ENCODE measurements at regions not wholly inside any gene's neighbourhood (a gene's known extent, or its start where the extent isn't known, plus 50 kb on each side); places are given as distances from the start of the nearest gene placed in this dataset.

DNA sequence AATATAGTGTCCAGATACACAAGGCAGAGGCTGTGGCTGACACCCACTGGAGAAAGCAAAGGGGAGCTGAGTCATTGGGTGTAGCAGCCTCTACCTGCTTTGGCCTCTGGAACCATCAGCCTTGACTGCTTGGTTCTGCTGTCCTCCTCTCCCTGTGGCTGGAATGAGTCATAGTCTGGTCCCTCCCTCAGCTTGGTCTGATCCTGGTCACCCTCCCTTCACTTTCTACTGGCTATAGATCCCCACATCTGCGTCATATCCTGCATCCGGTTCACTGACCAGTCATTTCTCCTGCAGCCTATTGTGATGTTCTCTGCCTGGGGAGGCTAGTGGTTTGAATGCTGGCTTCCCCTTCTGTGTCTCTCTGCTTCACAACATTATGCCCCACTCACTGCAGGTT is 372.8 kb upstream of the DAB1 start:
- TF ChIP-seq, protein P1, sequence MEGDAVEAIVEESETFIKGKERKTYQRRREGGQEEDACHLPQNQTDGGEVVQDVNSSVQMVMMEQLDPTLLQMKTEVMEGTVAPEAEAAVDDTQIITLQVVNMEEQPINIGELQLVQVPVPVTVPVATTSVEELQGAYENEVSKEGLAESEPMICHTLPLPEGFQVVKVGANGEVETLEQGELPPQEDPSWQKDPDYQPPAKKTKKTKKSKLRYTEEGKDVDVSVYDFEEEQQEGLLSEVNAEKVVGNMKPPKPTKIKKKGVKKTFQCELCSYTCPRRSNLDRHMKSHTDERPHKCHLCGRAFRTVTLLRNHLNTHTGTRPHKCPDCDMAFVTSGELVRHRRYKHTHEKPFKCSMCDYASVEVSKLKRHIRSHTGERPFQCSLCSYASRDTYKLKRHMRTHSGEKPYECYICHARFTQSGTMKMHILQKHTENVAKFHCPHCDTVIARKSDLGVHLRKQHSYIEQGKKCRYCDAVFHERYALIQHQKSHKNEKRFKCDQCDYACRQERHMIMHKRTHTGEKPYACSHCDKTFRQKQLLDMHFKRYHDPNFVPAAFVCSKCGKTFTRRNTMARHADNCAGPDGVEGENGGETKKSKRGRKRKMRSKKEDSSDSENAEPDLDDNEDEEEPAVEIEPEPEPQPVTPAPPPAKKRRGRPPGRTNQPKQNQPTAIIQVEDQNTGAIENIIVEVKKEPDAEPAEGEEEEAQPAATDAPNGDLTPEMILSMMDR (IDR thresholded peaks at IDR 0.05): no peak
- TF ChIP-seq POLR2AphosphoS5 (IDR thresholded peaks at IDR 0.05; ENCODE audit: insufficient read depth in 1 of 2, low read depth in 1 of 2): no peak

All from vagina (tissue), 2 donors.